ENCODE measurements at regions not wholly inside any gene's neighbourhood (a gene's known extent, or its start where the extent isn't known, plus 50 kb on each side); places are given as distances from the start of the nearest gene placed in this dataset.

- TF ChIP-seq, protein P1, sequence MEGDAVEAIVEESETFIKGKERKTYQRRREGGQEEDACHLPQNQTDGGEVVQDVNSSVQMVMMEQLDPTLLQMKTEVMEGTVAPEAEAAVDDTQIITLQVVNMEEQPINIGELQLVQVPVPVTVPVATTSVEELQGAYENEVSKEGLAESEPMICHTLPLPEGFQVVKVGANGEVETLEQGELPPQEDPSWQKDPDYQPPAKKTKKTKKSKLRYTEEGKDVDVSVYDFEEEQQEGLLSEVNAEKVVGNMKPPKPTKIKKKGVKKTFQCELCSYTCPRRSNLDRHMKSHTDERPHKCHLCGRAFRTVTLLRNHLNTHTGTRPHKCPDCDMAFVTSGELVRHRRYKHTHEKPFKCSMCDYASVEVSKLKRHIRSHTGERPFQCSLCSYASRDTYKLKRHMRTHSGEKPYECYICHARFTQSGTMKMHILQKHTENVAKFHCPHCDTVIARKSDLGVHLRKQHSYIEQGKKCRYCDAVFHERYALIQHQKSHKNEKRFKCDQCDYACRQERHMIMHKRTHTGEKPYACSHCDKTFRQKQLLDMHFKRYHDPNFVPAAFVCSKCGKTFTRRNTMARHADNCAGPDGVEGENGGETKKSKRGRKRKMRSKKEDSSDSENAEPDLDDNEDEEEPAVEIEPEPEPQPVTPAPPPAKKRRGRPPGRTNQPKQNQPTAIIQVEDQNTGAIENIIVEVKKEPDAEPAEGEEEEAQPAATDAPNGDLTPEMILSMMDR (IDR thresholded peaks at IDR 0.05): no peak
- H3K9me3 ChIP-seq (ENCODE audit: control insufficient read depth, low read length): no peaks in the 10 kb centered on the region
- H3K27ac ChIP-seq: no peak overlapping the region
- H3K9ac ChIP-seq: no peak overlapping the region
- H3K27me3 ChIP-seq (ENCODE audit: control insufficient read depth, insufficient read depth, low read length): no peaks in the 10 kb centered on the region
- no peaks in the 10 kb centered on the region for H3K4me1 ChIP-seq
- H2AFZ ChIP-seq: no peak overlapping the region
- H3K4me2 ChIP-seq (ENCODE audit: low read length): no peak overlapping the region
- no peaks in the 10 kb centered on the region for H3K79me2 ChIP-seq
- no peaks in the 10 kb centered on the region for H3K36me3 ChIP-seq (ENCODE audit: control insufficient read depth, insufficient read depth, low read length)
- no peak overlapping the region for H3K4me3 ChIP-seq (ENCODE audit: low read depth, low read length)
Measured at GRCh38 chr1:206419783-206420182, 50.5 kb upstream of the IKBKE start.

- Histone ChIP-seq H3K4me2 (ENCODE audit: low read length) (no peak overlapping the region), H3K9me3 (ENCODE audit: control insufficient read depth, low read length) (no peaks in the 10 kb centered on the region), H3K79me2 (no peaks in the 10 kb centered on the region), H3K27ac (no peak overlapping the region), H3K4me3 (ENCODE audit: low read depth, low read length) (no peak overlapping the region), H2AFZ (no peak overlapping the region), H3K4me1 (no peaks in the 10 kb centered on the region), H3K36me3 (ENCODE audit: control insufficient read depth, insufficient read depth, low read length) (no peaks in the 10 kb centered on the region), H3K27me3 (ENCODE audit: control insufficient read depth, insufficient read depth, low read length) (no peaks in the 10 kb centered on the region), H3K9ac (no peak overlapping the region)
- TF ChIP-seq, protein P1 (IDR thresholded peaks at IDR 0.05): no peak
Measured at GRCh38 chr1:206420471-206420870, 49.8 kb upstream of the IKBKE start.

All from parathyroid adenoma (tissue), 2 donors.